ENCODE measurements at regions not wholly inside any gene's neighbourhood (a gene's known extent, or its start where the extent isn't known, plus 50 kb on each side); places are given as distances from the start of the nearest gene placed in this dataset.

DNA sequence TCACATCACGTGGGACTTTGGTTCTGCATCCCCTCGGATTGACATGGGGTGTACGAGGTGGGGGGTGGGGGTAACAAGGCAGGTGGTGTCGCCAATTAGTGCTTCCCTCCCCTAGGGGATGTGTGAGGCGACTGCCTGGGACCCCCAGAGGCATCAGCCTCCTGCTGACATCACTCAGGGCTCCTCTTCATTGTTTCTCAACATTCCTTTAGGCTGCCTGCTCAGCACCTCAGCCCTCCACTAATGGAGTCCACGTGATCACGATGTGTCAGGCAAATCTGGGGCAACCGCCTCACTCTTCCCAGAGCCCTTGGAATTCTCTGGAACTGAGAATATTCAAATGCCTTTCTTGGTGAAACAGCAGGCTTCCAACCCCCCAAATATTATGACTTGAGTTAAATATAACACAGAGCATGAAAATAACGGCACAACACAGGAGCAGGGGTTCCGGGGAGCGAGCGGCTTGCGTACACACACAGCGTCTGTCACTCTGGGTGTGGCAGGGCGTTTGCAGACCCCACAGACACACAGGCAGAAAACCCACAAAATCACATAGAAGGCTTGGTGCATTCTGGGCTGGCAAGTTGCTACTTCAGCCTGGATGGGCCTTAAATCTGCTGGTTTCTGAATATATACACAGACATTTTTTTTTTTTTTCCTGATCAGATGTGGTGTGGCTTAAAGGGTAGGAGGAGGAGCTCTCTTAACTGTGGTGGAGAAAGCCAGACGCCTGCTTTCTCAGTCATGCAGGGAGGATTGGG, 170.1 kb upstream of the CADM1 start:
- no peak overlapping the region for H3K27ac ChIP-seq
- peak; percentile 57 for DNase-seq (ENCODE audit: low spot score)

GRCh38 chr11:115673720-115674119, 169.5 kb upstream of the CADM1 start:
- no peaks in the 10 kb centered on the region for H3K36me3 ChIP-seq
- TF ChIP-seq EZH2phosphoT487 (IDR thresholded peaks at IDR 0.05) = no peak
- TF ChIP-seq, protein P1, sequence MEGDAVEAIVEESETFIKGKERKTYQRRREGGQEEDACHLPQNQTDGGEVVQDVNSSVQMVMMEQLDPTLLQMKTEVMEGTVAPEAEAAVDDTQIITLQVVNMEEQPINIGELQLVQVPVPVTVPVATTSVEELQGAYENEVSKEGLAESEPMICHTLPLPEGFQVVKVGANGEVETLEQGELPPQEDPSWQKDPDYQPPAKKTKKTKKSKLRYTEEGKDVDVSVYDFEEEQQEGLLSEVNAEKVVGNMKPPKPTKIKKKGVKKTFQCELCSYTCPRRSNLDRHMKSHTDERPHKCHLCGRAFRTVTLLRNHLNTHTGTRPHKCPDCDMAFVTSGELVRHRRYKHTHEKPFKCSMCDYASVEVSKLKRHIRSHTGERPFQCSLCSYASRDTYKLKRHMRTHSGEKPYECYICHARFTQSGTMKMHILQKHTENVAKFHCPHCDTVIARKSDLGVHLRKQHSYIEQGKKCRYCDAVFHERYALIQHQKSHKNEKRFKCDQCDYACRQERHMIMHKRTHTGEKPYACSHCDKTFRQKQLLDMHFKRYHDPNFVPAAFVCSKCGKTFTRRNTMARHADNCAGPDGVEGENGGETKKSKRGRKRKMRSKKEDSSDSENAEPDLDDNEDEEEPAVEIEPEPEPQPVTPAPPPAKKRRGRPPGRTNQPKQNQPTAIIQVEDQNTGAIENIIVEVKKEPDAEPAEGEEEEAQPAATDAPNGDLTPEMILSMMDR (IDR thresholded peaks at IDR 0.05) = no peak
- no peak for TF ChIP-seq EZH2 (IDR thresholded peaks at IDR 0.05)
- H3K9ac ChIP-seq = no peak overlapping the region
- H3K4me1 ChIP-seq = peaks cover 61% of the 10 kb centered on the region
- H3K27ac Mint-ChIP-seq = no peak overlapping the region
- H3K4me3 ChIP-seq = no peak overlapping the region
- H3K9me3 Mint-ChIP-seq = no peaks in the 10 kb centered on the region
- no peak overlapping the region for H2AFZ ChIP-seq (replicated peaks)
- no peak overlapping the region for H3K4me3 Mint-ChIP-seq
- no peaks in the 10 kb centered on the region for H3K79me2 ChIP-seq (ENCODE audit: low read depth)
- no peaks in the 10 kb centered on the region for H3K36me3 Mint-ChIP-seq
- no peaks in the 10 kb centered on the region for H4K20me1 ChIP-seq (ENCODE audit: low read depth)
- peaks cover 10% of the 10 kb centered on the region for H3F3A ChIP-seq (ENCODE audit: low read depth)
- H3K27ac ChIP-seq = no peak overlapping the region
- H3K4me2 ChIP-seq = peak overlapping the region; percentile 21
- H3K27me3 Mint-ChIP-seq (ENCODE audit: insufficient read depth, low read depth) = peaks cover 21% of the 10 kb centered on the region
- DNase-seq (ENCODE audit: low spot score) = no peak
- no peaks in the 10 kb centered on the region for H3K9me3 ChIP-seq (ENCODE audit: low read depth)
- H3K4me1 Mint-ChIP-seq = peaks cover 50% of the 10 kb centered on the region
- H3K27me3 ChIP-seq = no peaks in the 10 kb centered on the region

More for the DNA sequence above, 170.1 kb upstream of the CADM1 start:
- peaks cover 68% of the 10 kb centered on the region for H3K4me1 ChIP-seq
- Mint-ChIP-seq H3K27ac (peak overlapping the region; percentile 74), H3K4me1 (peaks cover 49% of the 10 kb centered on the region), H3K36me3 (no peaks in the 10 kb centered on the region), H3K4me3 (no peak overlapping the region), H3K27me3 (ENCODE audit: insufficient read depth, low read depth) (peaks cover 21% of the 10 kb centered on the region), H3K9me3 (no peaks in the 10 kb centered on the region)
- H3K4me3 ChIP-seq = no peak overlapping the region
- TF ChIP-seq EZH2 (IDR thresholded peaks at IDR 0.05) (no peak), EZH2phosphoT487 (IDR thresholded peaks at IDR 0.05) (no peak)
- TF ChIP-seq, protein P1 (IDR thresholded peaks at IDR 0.05) = no peak
- no peaks in the 10 kb centered on the region for H3K9me3 ChIP-seq (ENCODE audit: low read depth)
- H2AFZ ChIP-seq (replicated peaks) = no peak overlapping the region
- no peaks in the 10 kb centered on the region for H3K27me3 ChIP-seq
- peak overlapping the region; percentile 21 for H3K4me2 ChIP-seq
- peaks cover 10% of the 10 kb centered on the region for H3F3A ChIP-seq (ENCODE audit: low read depth)
- H4K20me1 ChIP-seq (ENCODE audit: low read depth) = no peaks in the 10 kb centered on the region
- no peaks in the 10 kb centered on the region for H3K79me2 ChIP-seq (ENCODE audit: low read depth)
- no peaks in the 10 kb centered on the region for H3K36me3 ChIP-seq
- H3K9ac ChIP-seq = no peak overlapping the region

GRCh38 chr11:115672999-115673411, 168.8 kb upstream of the CADM1 start:
- no peak overlapping the region for H3K4me3 Mint-ChIP-seq
- no peaks in the 10 kb centered on the region for H3K36me3 Mint-ChIP-seq
- H3K27ac Mint-ChIP-seq = no peak overlapping the region
- no peaks in the 10 kb centered on the region for H3K36me3 ChIP-seq
- peaks cover 52% of the 10 kb centered on the region for H3K4me1 Mint-ChIP-seq
- H3K27me3 ChIP-seq = no peaks in the 10 kb centered on the region
- peaks cover 10% of the 10 kb centered on the region for H3F3A ChIP-seq (ENCODE audit: low read depth)
- H3K4me1 ChIP-seq = peaks cover 56% of the 10 kb centered on the region
- peak overlapping the region; percentile 72 for H2AFZ ChIP-seq (replicated peaks)
- no peak overlapping the region for H3K27ac ChIP-seq
- H3K4me2 ChIP-seq = no peak overlapping the region
- H3K9me3 Mint-ChIP-seq = no peaks in the 10 kb centered on the region
- peaks cover 21% of the 10 kb centered on the region for H3K27me3 Mint-ChIP-seq (ENCODE audit: insufficient read depth, low read depth)
- no peak for DNase-seq (ENCODE audit: low spot score)
- no peak overlapping the region for H3K9ac ChIP-seq
- H3K9me3 ChIP-seq (ENCODE audit: low read depth) = no peaks in the 10 kb centered on the region
- TF ChIP-seq EZH2phosphoT487 (IDR thresholded peaks at IDR 0.05) (no peak), EZH2 (IDR thresholded peaks at IDR 0.05) (no peak)
- TF ChIP-seq, protein P1 (IDR thresholded peaks at IDR 0.05) = no peak
- no peak overlapping the region for H3K4me3 ChIP-seq
- H3K79me2 ChIP-seq (ENCODE audit: low read depth) = no peaks in the 10 kb centered on the region
- H4K20me1 ChIP-seq (ENCODE audit: low read depth) = no peaks in the 10 kb centered on the region
